CD4-positive, alpha-beta T cell treated with Interleukin-2 at 100 ng/mL for 4 hours (primary cell): ENCODE measurements at regions not wholly inside any gene's neighbourhood (a gene's known extent, or its start where the extent isn't known, plus 50 kb on each side); places are given as distances from the start of the nearest gene placed in this dataset.
"Not testable (repeated sequence)": the region's sequence is repeated elsewhere in the genome, so short reads cannot be mapped to it uniquely, and the experiment has no call there.

Experiments
- DNase-seq: peaks from one replicate; pipeline ENCODE4 v3.0.0-alpha.2; 2020; ENCODE audit warnings: low spot score

DNA sequence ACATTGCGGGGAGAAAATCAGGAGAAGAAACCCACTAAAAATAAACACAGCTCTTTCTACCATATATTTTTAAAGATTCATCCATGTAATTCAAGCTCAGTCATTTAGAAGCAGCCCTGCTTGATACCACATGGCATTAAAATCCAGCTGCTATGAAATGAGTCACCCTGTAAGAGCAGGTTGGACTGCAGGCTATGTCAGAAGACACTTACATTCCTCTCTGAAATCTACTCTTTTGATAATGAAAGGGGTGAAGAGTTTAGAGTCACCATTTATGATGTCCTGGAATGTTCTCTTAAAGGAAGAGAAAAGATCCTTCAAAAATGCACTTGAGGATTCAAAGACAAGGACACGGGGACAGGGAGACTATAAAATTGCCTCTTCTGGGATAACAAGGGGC, 100.6 kb upstream of the APCDD1 start:
- DNase-seq: no peak

DNA sequence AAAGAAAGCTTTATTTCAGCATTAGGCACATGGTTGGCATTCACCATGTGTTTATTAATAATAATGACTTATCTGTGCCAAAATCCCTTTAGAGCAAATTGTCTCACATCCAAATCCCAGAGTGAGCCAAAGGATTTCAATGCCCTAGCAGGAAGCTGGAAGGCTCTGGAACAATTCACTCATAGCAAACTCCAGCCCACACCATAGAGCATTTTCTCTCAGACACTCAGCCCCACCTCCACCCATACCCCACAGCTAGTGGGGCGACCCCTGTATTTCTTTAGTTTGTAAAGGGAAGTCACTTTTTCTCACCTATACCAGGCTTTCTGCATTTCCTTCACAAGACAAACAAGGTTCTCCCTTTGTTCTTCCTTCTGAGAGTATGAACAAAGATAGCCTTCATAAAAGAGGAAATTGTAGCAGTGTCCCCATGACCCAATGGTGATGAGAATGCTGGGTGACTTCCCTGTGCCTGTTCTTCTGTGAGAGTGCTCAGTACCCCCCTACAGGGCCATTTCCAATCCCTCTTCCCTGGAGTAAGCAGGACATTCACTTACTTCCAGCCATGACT, 100.1 kb upstream of the APCDD1 start:
- DNase-seq: no peak

DNA sequence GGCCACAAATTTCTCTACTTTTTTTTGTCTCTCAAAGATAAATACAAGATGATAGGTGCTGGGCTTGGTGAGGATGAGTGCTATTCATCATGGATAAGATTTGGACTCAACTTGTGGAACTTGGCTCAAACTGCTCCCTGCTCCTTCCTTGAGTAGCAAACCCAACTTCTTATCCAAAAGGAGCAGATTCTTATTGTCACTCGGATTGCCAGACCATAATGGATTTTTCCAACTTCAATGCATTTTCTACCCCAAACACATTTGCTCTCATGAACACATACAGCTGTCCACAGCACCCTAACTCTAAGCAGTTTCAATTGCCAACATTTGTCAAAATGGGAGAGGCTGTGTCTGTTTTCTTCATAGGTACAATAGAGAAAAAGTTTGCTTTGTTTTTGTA, 99.5 kb upstream of the APCDD1 start:
- DNase-seq: no peak

DNA sequence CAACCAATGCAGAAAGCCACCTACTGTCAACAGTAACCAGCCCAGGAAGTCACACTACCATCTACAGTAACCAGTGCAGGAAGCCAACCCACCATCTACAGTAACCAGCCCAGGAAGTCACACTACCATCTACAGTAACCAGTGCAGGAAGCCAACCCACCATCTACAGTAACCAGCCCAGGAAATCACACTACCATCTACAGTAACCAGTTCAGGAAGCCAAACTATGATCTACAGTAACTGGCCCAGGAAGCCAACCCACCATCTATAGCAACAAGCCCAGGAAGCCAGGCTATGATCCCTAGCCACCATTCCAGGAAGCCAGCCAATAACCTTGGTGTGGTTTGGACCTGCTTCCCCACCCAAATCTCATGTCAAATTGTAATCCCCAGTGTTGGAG, 97.4 kb upstream of the APCDD1 start:
- not testable (repeated sequence) for DNase-seq

DNA sequence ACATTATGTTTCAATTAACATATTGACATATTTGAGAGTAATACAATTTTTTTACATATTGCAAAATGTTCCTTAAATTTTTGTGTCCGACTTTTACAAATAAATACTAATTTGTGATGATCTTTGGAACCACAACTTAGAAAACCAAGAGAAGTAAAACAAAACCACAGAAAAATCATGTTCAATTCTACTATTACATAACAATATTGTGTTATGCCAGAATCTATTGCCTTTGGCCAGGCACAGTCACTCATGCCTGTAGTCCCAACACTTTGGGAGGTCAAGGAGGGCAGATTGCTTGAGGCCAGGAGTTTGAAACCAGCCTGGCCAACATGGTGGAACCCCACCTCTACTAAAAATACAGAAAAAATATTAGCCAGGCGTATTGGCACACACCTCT, 92.8 kb upstream of the APCDD1 start:
- DNase-seq: no peak

DNA sequence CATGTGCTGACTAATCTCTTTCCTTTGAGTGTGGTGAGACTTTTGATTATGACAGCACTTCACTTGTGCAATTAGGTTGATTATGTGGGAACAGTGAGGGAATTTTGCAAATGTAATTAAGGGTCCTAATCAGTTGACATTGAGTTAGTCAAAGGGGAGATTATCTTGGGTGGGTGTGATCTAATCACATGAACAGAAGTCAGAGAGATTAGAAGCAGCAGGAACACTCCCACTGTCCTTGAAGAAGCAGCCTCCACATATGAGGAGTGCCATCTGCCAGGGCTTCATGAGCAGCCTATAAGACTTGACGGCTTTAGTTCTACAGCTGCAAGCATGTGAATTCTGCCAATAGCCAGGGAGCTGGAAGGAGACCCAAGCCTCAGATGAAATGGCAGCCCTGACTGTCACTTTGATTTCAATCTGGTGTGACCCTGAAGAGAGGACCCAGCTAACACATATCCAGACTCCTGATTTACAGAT, 89.4 kb upstream of the APCDD1 start:
- DNase-seq: no peak

DNA sequence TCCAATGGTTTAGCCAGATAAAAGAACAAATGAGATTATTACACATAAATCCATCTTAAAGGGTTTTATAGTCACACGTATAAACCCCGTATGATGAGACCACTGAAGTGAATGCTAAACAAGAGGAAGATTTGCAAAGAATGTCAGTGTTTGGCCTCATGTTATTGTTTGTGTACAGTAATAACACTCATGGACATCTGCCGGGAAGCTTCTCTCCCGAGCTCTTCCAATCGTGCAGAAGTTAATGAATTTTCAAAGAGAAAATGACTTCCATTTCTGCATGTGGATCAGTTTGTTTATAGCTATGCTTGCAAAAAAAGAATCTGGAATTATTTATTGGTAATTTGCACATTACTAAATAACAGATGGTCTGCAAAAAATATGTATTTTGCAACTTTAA, 88.5 kb upstream of the APCDD1 start:
- DNase-seq: no peak

DNA sequence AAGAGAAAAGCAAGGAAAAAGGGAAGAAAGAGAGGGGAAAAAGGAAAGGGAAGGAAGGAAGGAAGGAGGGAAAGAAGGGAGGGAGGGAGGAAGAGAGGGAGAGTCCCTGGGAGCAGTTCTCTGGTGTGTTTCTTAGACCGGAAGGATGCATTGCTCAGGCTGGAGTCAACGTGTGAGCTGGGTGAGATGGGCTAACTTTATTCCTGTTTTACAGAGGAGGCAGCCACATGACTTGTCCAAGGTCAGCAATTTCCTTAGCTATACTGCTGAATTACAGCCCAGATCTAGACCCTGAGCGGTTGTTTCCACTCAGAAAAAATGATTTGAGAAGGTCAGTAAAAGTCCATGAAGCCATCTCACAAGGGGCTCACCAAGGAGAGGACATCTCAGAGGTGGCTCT, 86.6 kb upstream of the APCDD1 start:
- no peak for DNase-seq

DNA sequence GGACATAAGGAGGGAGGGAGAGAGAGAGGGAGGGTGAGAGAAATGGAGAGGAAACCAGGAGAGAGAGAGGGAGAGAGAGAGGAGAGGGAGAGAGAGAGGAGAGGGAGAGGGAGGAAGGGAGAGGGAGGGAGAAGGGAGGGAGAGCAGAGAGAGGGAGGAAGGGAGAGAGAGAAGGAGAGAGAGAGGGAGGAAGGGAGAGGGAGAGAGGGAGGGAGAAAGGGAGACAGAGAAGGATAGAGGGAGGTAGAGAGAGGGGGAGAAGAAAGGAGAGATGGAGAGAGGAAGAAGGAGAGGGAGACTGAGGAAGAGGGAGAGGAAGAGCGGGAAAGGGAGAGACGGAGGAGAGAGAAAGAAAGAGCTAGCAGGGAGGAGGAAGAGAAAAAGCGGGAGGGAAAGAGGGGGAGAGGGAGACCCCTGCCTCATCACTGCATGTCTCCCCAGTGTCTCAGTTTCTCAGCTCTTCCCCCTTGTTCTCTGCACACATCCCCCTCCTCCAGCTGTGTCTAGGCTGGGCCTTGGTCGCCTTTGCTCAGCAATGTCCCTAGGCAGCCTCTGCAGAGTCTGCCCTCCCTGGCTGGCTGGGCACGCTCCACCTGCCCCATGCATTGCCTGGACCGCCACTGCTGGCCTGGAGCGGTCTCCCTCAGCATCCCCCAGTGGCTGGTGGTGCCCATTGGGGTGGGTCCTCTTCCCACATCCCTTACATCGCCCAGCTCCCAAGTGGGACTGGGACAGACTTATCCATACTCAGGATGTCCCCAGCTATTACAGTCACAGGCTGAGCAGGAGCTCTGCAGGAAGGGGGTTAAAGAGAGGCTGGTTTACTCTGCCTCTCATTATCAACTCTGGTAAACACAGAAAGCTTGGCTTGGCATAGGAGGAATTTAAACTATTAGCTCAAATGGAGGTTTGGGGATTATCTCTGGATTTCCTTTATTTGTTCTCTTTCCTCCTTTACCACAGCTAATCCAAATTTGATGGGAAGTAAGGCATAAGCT, 85.7 kb upstream of the APCDD1 start:
- DNase-seq: no peak

DNA sequence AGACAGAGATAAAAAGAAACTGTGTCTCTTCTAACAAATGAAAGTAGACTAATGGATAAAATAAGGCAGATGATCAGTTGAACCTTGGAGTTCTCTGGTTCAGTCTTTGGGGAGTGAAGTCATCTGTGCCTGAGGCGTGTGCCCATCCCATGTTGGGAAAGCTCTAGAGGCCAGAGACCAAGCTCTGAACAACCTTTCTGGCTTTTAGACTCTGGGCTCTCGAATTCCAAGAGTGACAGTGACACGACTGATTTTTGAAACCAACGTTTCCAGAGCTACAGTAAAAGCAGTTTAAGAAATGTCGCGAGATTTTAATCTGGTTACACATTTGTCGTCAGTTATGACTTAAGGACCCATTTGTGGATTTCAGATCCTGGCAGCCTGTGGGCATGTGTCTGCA, 83.7 kb upstream of the APCDD1 start:
- no peak for DNase-seq

DNA sequence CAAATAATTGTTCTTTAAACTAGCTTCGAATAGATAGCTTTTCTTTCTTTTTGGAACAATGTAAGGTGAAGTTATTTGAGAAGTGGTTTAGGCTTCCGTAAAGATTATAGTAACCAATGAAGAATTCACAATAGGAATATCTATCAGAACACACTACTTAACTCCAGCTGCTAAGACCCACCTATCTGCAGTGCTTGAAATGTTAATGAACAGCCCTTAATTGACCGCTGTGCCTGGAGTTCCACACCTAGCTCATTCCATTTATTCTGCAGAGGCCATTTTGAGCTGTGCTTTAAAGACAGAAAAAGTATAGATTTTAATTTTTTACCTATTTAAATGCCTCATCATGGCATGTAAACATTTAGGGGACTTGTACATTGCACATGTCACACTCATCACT, 83.3 kb upstream of the APCDD1 start:
- DNase-seq: no peak

DNA sequence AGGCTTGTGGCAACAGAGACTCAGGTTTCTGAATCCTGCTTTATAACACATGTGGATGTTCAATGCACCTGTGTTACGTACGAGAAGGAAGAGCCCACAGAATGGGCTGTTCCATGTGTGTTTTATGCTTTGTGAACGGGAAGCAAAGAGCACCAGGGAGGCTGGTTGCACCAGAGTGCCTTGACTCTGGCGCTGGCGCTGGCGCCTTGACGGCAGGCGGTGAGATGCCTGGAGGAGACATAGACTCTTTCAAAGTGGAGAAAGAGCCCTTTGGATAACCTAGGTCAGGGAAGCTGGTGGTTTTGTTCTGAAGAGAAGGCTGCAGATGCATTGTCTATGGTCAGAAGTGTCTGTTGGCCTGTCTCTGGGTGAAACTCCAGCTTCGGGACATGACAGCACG, 80.2 kb upstream of the APCDD1 start:
- DNase-seq: no peak

DNA sequence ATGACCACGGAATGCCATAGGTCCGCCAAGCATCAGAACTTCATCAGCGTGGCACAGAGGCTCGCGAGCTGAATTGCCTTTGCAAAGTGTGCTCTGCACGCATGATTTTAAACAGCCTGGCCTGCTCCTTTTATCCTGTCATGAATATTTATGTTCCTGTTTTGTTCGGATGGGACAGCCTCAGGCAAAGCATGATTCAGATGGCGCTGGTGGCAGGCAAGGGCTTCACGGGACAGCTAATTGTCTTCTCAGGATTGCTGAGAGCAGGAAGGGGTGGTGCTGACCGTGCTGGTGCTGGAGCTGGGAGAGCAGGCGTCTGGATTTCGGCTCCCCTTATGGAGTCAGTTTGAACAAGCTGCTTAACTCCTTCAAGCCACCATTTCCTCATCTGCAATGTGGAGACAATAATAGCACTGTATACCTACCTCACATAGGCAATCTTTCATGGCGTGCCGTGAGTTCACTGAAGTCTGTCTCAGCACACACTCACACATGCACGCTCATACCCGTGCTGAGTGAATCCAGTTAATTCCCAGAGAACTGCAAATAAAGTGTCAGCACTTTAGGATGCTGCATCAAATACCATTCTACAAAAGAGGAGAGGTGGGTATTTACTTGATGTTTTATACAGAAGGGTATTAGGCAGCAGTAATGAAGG, 79.7 kb upstream of the APCDD1 start:
- DNase-seq: no peak

DNA sequence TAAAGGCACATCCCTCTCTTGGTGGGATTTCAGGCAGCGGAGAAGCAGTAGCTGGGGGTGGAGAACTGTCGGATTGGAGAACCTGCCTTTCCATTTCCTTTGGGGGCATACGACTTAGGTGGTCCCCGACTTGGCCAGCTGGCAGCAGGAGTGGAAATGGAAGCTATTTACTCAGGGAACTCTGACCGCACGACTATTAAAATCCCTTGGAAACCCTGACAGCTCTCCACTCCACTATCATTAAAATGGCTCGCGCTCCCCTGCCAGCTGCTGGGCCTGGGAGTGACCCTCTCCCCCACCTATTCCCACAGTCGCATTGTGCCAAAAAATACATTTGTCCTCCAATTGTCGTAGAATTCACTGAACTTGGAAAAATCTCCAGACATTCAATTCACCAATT, 77.7 kb upstream of the APCDD1 start:
- no peak for DNase-seq

DNA sequence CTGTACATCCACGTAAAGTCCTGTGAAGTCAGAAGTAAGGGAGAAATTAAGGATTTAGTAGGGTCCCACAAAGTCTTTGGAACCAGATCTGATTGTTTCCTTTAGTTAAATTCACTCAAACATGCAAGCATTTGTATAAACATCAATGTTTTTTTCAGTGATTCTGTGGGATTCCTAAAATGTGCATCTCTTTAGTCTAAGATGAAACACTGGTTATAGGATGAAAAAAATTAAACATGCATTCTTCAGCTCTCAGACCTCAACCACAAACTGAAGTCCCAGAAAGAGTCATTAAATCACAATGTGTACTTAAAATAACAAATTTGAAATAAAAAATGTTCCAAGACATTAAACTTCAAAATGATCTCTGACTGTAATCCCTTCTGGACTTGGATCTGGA, 76.5 kb upstream of the APCDD1 start:
- DNase-seq: no peak

DNA sequence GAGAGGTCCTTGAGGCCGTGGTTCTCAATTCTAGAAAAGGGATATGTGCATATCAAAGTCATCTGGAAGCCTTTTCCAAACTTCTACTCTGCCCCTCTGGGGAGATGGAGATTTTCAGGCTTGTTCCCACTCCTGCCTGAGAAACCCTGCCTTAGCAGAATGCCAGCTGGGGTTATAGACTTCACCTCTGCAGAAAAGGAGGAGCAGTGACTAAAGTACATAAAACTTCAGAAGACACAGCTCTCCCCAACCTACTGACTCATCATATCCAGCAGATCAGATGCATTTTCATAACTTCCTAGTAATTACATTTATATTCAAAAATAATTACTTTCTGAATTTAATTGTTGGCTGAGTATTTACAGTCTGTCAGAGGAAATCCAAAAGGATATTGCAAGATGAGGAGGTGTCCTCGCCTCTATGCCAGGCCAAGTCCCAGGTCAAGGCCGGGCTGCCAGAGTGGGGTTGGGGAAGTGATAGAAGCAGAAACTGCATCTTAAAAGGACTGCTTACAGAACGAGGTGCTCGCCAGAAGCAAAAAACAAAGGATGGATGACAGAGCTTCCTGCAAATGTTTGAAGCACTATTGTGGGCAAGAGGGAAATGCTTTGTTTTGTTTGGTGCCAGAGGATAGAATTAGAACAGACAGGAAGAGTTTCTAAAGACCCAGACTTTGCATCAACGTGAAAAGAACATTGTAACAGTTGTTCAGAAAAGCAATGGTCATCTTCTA, 75.6 kb upstream of the APCDD1 start:
- no peak for DNase-seq

DNA sequence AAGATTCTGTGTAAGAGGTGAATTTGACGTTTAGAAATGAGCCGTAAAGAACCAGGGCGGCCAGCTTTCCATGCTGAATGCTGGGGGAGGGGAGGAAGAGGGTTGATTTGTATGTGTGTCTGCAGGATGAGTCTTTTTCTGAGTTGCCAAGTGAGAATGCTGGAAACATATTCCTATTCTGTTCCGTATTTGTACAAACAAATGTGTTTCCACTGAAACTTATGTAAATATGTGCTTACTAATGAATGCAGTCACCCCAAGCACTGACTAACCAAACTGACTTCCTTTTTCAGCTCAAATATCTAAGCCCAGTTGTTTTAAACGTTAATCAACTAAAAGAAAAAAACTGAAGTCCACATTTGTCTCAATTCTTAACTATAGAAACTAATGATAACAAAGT, 74.9 kb upstream of the APCDD1 start:
- DNase-seq: no peak

DNA sequence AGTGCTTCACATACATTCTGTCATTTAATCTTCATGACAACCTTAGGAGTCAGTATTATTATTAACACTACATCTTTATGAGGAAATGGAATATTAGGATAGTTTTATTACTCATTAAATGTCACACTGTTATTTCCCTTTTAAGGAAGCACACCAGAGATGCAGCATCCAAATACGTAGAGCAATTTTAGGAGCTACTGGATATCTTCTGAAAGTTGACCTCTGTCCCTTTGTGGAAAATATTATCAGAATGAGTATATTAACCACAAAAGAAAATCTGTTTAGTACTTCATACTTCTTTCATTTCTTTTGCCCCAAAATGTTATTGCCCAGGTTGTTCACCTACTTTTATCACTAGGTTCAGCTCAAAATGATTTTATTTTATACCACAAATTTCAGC, 72.9 kb upstream of the APCDD1 start:
- no peak for DNase-seq

DNA sequence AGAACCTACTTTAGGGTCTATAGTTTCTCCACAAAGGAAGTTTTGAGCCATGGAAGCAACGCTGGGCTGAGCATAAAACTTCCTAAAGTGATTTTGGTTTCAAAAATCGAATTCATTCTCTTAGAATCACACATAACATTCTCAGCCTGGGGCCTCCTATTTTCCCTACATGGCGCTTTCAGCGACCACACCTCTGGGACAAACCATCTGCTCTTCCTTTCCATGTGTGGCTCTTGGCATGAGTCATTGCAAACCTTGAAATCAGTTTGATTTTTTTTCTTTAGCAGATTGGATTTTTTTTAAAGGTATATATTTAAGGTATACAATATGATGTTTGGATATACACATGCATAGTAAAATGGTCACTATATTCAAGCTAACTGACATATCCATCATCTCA, 72.5 kb upstream of the APCDD1 start:
- no peak for DNase-seq

DNA sequence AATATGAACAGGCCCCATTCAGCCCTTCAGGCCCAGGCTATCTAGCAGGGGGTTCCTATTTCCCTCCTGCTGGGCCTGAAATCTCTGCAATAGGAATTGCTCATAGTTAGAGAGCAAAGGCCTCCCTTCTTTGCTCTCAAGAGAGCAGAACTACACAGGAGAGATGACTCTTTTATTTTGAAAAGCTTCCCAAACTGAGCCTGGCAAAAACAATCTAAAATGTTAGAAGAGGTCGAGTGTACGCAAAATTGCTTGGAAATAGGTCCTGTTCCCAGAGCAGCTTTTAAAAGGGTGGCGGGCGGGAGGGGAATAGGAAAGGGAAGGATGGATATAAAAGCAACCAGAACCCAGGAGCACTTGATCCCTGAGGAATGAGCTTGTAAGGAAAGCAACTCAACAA, 68.4 kb upstream of the APCDD1 start:
- DNase-seq: no peak

DNA sequence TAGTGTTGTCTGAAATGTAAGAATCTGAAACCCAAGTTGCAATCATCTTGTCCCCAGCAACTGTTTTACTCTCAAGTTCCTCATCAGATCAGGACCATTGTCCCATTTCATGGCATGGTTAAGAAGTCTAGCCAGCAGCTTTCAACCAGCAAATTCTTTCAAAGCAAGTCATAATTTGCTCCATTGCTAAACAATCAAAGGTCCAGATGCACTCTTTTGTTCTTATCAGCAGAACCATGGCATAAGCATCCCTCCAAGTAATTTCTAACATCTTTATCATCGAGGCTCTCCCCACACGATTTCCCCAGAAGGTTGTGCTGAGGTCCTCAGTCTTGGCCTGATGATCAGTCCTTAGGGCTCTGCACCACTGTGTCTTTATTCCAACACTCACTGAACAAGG, 67.5 kb upstream of the APCDD1 start:
- no peak for DNase-seq

DNA sequence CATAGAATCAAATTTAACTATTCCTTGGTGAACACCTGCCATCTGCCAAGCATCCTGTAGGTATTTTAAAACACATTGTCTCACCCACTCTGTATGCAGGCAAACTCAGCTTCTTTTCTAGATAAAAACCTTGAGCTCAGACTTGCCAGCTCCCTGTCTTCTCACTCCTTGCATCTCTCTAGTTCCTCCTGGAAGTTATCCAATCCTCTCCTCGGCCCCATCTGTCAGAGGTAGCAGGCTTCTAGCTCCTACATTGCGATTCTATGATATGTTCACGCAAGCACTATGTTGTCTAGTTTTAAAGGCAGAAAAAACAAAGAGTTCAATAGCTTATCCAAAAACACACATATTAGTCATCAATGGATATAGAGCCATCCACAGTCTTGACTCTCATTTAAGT, 67.0 kb upstream of the APCDD1 start:
- no peak for DNase-seq
